Endothelial cell of umbilical vein (primary cell): ENCODE measurements at regions not wholly inside any gene's neighbourhood (a gene's known extent, or its start where the extent isn't known, plus 50 kb on each side); places are given as distances from the start of the nearest gene placed in this dataset.
A peak's percentile ranks its signal among the peaks of the same experiment; 100 is the strongest.
"Not testable (repeated sequence)": the region's sequence is repeated elsewhere in the genome, so short reads cannot be mapped to it uniquely, and the experiment has no call there.

Source experiments
- BruUV-seq: library from RNA; stranded (reverse); fragments of 400-500 nt; replicated peaks from 2 replicates; lab custom pipeline; 2021; lab: Mats Ljungman, UMichigan
- CTCF ChIA-PET: fragments of 300-600, 350-600 bp; sonication (Branson Sonifier 250); formaldehyde crosslinking; loops from one replicate; lab custom pipeline; 2021; ENCODE audit warnings: antibody characterized with exemption, inconsistent platforms; lab: Charles Lee
- POLR2A ChIA-PET: fragments of 300-600, 350-600 bp; sonication (Branson Sonifier 250); formaldehyde crosslinking; loops from one replicate; lab custom pipeline; 2021; ENCODE audit warnings: antibody characterized with exemption, inconsistent platforms; lab: Charles Lee
- DNase-seq: peaks from one replicate; pipeline ENCODE4 v3.0.0-alpha.2; 2011; ENCODE audit warnings: low read depth, low spot score
- FAIRE-seq: peaks from 2 replicates; lab custom pipeline; 2011; peaks lifted over from hg19 to GRCh38; lab: Jason Lieb, UNC
- H2AFZ ChIP-seq: 2 replicates; pipeline ENCODE4 v1.6.0; 2012; ENCODE audit warnings: low read depth, low read length, control low read depth, inconsistent platforms
- H3K27ac ChIP-seq: 2 replicates; pipeline ENCODE4 v1.5.1; 2011; ENCODE audit warnings: low read depth, mild to moderate bottlenecking, control low read depth, low read length, moderate library complexity; ENCODE audit not compliant: insufficient read depth
- H3K27me3 ChIP-seq, 2 experiments: 2 replicates each; pipeline versions ENCODE4 v1.6.0 to v1.6.1; 2011; ENCODE audit warnings: low read length in 2 of 2, mixed read lengths in 1 of 2; ENCODE audit not compliant: control insufficient read depth in 2 of 2, insufficient read depth in 2 of 2
- H3K36me3 ChIP-seq, 2 experiments: 2 replicates in 1 of 2; 3 replicates in 1 of 2; pipeline ENCODE4 v1.5.1; 2011; ENCODE audit warnings: low read length in 2 of 2, mild to moderate bottlenecking in 1 of 2, moderate library complexity in 1 of 2; ENCODE audit not compliant: control insufficient read depth in 2 of 2, insufficient read depth in 2 of 2; ENCODE audit errors: extremely low read depth in 1 of 2
- H3K4me1 ChIP-seq: 3 replicates; pipeline ENCODE4 v1.5.1; 2011; ENCODE audit warnings: mild to moderate bottlenecking, low read length; ENCODE audit not compliant: control insufficient read depth, insufficient read depth; ENCODE audit errors: extremely low read depth
- H3K4me2 ChIP-seq: 2 replicates; pipeline ENCODE4 v1.6.1; 2011; ENCODE audit warnings: low read length, control low read depth, mixed read lengths; ENCODE audit not compliant: insufficient read depth
- H3K4me3 ChIP-seq, 3 experiments: fragments of 200-600 bp in 1 of 3; sonication (generic), shearing (Covaris generic) in 1 of 3; replicated peaks in 1 of 3; 2 replicates each; pipeline ENCODE4 v1.5.1; 2011 to 2016; ENCODE audit warnings: control low read depth in 3 of 3, low read length in 3 of 3, mild to moderate bottlenecking in 2 of 3, inconsistent platforms in 1 of 3, low read depth in 1 of 3, moderate library complexity in 1 of 3; ENCODE audit not compliant: insufficient read depth in 1 of 3
- H3K79me2 ChIP-seq: 2 replicates; pipeline ENCODE4 v1.6.0; 2012; ENCODE audit warnings: low read length, inconsistent platforms; ENCODE audit not compliant: control insufficient read depth, insufficient read depth
- H3K9ac ChIP-seq: replicated peaks from 2 replicates; pipeline ENCODE3; 2011; ENCODE audit warnings: low read length, control low read depth; ENCODE audit not compliant: insufficient read depth; ENCODE audit errors: extremely low read depth
- H3K9me1 ChIP-seq: replicated peaks from 3 replicates; pipeline ENCODE4 v1.6.0; 2011; ENCODE audit warnings: mild to moderate bottlenecking, low read length; ENCODE audit not compliant: control insufficient read depth, insufficient read depth; ENCODE audit errors: extremely low read depth
- H3K9me3 ChIP-seq: replicated peaks from 2 replicates; pipeline ENCODE4 v1.5.1; 2012; ENCODE audit warnings: low read length, inconsistent platforms; ENCODE audit not compliant: control insufficient read depth, insufficient read depth
- H4K20me1 ChIP-seq: replicated peaks from 2 replicates; pipeline ENCODE3; 2011; ENCODE audit warnings: mild to moderate bottlenecking, low read length; ENCODE audit not compliant: control insufficient read depth, insufficient read depth; ENCODE audit errors: extremely low read depth
- EZH2 ChIP-seq: IDR thresholded peaks from 2 replicates; pipeline ENCODE4 v1.6.1; 2012; ENCODE audit warnings: borderline replicate concordance, low read depth, mild to moderate bottlenecking, moderate library complexity, low read length, inconsistent platforms; ENCODE audit not compliant: severe bottlenecking
- FOS ChIP-seq: IDR thresholded peaks from 2 replicates; pipeline ENCODE4 v1.6.1; 2011; ENCODE audit warnings: mild to moderate bottlenecking, low read length, moderate library complexity, borderline replicate concordance; ENCODE audit not compliant: insufficient read depth
- GATA2 ChIP-seq: IDR thresholded peaks from 2 replicates; pipeline ENCODE4 v1.7.0; 2011; ENCODE audit warnings: low read depth, mild to moderate bottlenecking, moderate library complexity, mixed read lengths, low read length; ENCODE audit not compliant: insufficient read length, insufficient read depth
- JUN ChIP-seq: IDR thresholded peaks from 2 replicates; pipeline ENCODE4 v1.6.1; 2011; ENCODE audit warnings: borderline replicate concordance, low read depth; ENCODE audit not compliant: insufficient read length, insufficient read depth
- MAX ChIP-seq: IDR thresholded peaks from 2 replicates; pipeline ENCODE4 v1.6.1; 2011; ENCODE audit not compliant: insufficient read depth, insufficient read length
- MYC ChIP-seq: IDR thresholded peaks from one replicate; pipeline ENCODE4 v1.6.1; 2011; ENCODE audit warnings: mild to moderate bottlenecking, low read depth, low read length
- POLR2A ChIP-seq: IDR thresholded peaks from 2 replicates; pipeline ENCODE4 v1.6.1; 2012; ENCODE audit warnings: low read depth, mild to moderate bottlenecking, control low read depth, low read length
- POLR2AphosphoS5 ChIP-seq: IDR thresholded peaks from 2 replicates; pipeline ENCODE4 v1.6.1; 2012; ENCODE audit warnings: low read depth, mild to moderate bottlenecking, control low read depth, low read length, moderate library complexity; ENCODE audit not compliant: insufficient read depth
- dilution Hi-C: fragments of 300-500 bp; cut with MboI; formaldehyde crosslinking; loops from one replicate; pipeline ENCODE4 v1.15.0; 2019; ENCODE audit warnings: low sequenced_read_pairs; ENCODE audit not compliant: extremely low pct_ligation_motif_present
- intact Hi-C: fragments of 100-400 bp; cut with micrococcal nuclease; formaldehyde crosslinking; loops from one replicate; pipeline ENCODE4 v1.10.0; 2022
- TF ChIP-seq, protein P1 (sequence below), 2 donors: IDR thresholded peaks; 1 replicate in 1 of 2; 2 replicates in 1 of 2; pipeline ENCODE4 v1.5.1; 2011; ENCODE audit warnings: low read length in 2 of 2, mild to moderate bottlenecking in 2 of 2, moderate library complexity in 2 of 2, control low read depth in 1 of 2, inconsistent platforms in 1 of 2, low read depth in 1 of 2; ENCODE audit not compliant: insufficient read depth in 1 of 2; ENCODE audit errors: extremely low read depth in 1 of 2

DNA sequence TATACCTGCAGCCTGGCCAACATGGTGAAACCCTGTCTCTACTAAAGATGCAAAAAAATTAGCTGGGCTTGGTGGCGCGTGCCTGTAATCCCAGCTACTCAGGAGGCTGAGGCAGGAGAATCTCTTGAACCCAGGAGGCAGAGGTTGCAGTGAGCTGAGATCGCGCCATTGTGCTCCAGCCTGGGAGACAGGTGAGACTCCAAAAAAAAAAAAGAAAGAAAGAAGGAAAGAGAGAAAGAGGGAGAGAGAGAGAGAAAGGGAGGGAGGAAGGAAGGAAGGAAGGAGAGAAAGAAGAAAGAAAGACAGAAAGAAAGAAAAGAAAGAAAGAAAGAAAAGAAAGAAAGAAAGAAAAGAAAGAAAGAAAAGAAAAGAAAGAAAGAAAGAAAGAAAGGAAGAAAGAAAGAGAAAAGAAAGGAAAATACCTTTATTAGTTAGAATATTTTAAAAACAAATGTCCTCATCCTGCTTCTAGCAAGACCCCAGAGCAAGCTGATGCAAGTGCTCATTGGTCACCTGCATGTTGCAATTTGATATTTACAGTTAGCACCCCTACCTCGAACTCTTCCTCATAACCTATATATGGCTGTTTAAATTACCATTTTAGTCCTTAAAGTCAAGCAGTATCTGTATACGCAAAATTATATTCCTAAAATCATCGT, 57.0 kb upstream of the TNFAIP3 start:
- CTCF ChIA-PET: interaction anchor here (0.9 to 2.1 kb wide), 4 partner anchors 10 to 129 kb away, joined by 3 to 17 read pairs (median 8); no protein-coding TSS in a partner anchor
- H3K79me2 ChIP-seq, H3K27me3 ChIP-seq, H4K20me1 ChIP-seq, intact Hi-C loops, POLR2A ChIA-PET, BruUV-seq, H3K9ac ChIP-seq, H3K36me3 ChIP-seq, H3K27ac ChIP-seq, FAIRE-seq, H3K4me2 ChIP-seq, H3K9me1 ChIP-seq, H3K9me3 ChIP-seq, H2AFZ ChIP-seq, dilution Hi-C loops, DNase-seq, H3K4me3 ChIP-seq: not testable (repeated sequence)
- H3K4me1 ChIP-seq: peaks cover 30% of the 10 kb centered on the region

- no peaks in the 10 kb centered on the region for H3K36me3 ChIP-seq
- peaks cover 24% of the 10 kb centered on the region for H3K4me1 ChIP-seq
- BruUV-seq: no TSS peak
- H4K20me1 ChIP-seq: no peaks in the 10 kb centered on the region
- H3K4me2 ChIP-seq: peak overlapping the region; percentile 15
- no peaks in the 10 kb centered on the region for H3K79me2 ChIP-seq
- no peaks in the 10 kb centered on the region for H3K9me3 ChIP-seq
- no peak overlapping the region for H3K27ac ChIP-seq
- DNase-seq: no peak
- CTCF ChIA-PET: interaction anchor here (0.9 to 2.1 kb wide), 7 partner anchors 10 to 134 kb away, joined by 3 to 13 read pairs (median 5); partner anchors contain the start of gene TNFAIP3
- no peaks in the 10 kb centered on the region for H3K27me3 ChIP-seq
- H2AFZ ChIP-seq: no peak overlapping the region
- FAIRE-seq: no peak
- H3K9me1 ChIP-seq: no peaks in the 10 kb centered on the region
- dilution Hi-C loops: no loop called here
- TF ChIP-seq POLR2A (no peak), GATA2 (no peak), MAX (no peak), JUN (no peak), POLR2AphosphoS5 (no peak), FOS (no peak), EZH2 (no peak), MYC (no peak)
- TF ChIP-seq, protein P1, sequence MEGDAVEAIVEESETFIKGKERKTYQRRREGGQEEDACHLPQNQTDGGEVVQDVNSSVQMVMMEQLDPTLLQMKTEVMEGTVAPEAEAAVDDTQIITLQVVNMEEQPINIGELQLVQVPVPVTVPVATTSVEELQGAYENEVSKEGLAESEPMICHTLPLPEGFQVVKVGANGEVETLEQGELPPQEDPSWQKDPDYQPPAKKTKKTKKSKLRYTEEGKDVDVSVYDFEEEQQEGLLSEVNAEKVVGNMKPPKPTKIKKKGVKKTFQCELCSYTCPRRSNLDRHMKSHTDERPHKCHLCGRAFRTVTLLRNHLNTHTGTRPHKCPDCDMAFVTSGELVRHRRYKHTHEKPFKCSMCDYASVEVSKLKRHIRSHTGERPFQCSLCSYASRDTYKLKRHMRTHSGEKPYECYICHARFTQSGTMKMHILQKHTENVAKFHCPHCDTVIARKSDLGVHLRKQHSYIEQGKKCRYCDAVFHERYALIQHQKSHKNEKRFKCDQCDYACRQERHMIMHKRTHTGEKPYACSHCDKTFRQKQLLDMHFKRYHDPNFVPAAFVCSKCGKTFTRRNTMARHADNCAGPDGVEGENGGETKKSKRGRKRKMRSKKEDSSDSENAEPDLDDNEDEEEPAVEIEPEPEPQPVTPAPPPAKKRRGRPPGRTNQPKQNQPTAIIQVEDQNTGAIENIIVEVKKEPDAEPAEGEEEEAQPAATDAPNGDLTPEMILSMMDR (IDR thresholded peaks at IDR 0.05; ENCODE audit: extremely low read depth in 1 of 2, insufficient read depth in 1 of 2, low read depth in 1 of 2, low read length in 2 of 2): no peak
- intact Hi-C loops: no loop called here
- H3K4me3 ChIP-seq: no peak overlapping the region
- no peak overlapping the region for H3K9ac ChIP-seq
- POLR2A ChIA-PET: no interaction called here
Measured at GRCh38 chr6:137810554-137811120, 56.4 kb upstream of the TNFAIP3 start.
